ENCODE measurements at regions not wholly inside any gene's neighbourhood (a gene's known extent, or its start where the extent isn't known, plus 50 kb on each side); places are given as distances from the start of the nearest gene placed in this dataset.

DNA sequence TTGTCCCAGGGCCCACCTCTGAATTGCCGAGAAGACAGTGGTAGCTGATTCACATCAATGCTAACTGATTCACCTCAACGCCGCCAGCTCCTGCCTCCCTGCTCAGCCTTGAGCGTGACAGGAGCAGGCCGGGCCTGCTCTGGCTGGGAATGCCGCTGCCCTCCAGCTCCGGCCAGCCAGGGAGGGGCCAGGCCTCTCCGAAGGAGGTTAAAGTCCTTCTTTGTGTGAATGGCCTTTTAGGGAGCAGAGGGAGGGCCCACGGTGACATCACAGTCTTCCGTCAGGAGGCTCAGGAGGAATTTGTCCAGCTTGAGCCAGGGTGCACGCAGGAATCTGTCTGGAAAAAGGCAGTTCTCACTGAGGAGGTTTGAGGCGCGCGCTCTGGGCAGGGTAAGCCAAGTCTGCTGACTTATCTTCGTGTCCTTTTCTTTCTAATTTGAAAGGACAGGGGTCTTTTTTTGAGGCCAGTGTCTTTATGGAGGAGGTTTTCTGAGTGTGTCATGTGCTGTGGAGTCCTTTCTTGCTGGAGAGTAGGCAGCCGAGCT lies 82.7 kb downstream of the C9orf152 start (continued):
- TF ChIP-seq PTBP1 (IDR thresholded peaks at IDR 0.05; ENCODE audit: low read depth, low read length, poor library complexity, severe bottlenecking) (no peak), HIVEP1 (CRISPR knock-in tag; IDR thresholded peaks at IDR 0.05) (peak; percentile 90; the same call in 1 of the 2 replicates), ARNT2 (CRISPR knock-in tag; IDR thresholded peaks at IDR 0.05; ENCODE audit: low read depth) (no peak), PCBP2 (optimal IDR thresholded peaks at IDR 0.05; ENCODE audit: low read depth, low read length, poor library complexity, severe bottlenecking) (no peak), TOE1 (CRISPR knock-in tag; IDR thresholded peaks at IDR 0.05) (no peak), TAF1 (CRISPR knock-in tag; IDR thresholded peaks at IDR 0.05) (peak; percentile 39; the same call in 1 of the 2 replicates), ZBTB7A (CRISPR knock-in tag; IDR thresholded peaks at IDR 0.05) (no peak), GATAD2A (CRISPR knock-in tag; IDR thresholded peaks at IDR 0.05) (peak; percentile 78), ZNF569 (CRISPR knock-in tag; IDR thresholded peaks at IDR 0.05; ENCODE audit: borderline replicate concordance) (no peak), HCFC1 (IDR thresholded peaks at IDR 0.05; ENCODE audit: low read depth, low read length) (no peak), KMT2B (CRISPR knock-in tag; IDR thresholded peaks at IDR 0.05) (peak; percentile 49; the same call in 1 of the 2 replicates), SNRNP70 (IDR thresholded peaks at IDR 0.05; ENCODE audit: low read depth, low read length) (no peak), RNF2 (conservative IDR thresholded peaks at IDR 0.05; ENCODE audit: low read depth) (no peak), ZNF790 (CRISPR knock-in tag; IDR thresholded peaks at IDR 0.05; ENCODE audit: borderline replicate concordance) (no peak), U2AF2 (IDR thresholded peaks at IDR 0.05; ENCODE audit: low read depth, low read length) (no peak), GLI4 (CRISPR knock-in tag; IDR thresholded peaks at IDR 0.05; ENCODE audit: borderline replicate concordance) (no peak), TBX2 (CRISPR knock-in tag; IDR thresholded peaks at IDR 0.05; ENCODE audit: borderline replicate concordance) (no peak), ZNF367 (CRISPR knock-in tag; IDR thresholded peaks at IDR 0.05; ENCODE audit: borderline replicate concordance) (no peak), ZNF629 (CRISPR knock-in tag; conservative IDR thresholded peaks at IDR 0.05) (peak; percentile 43; the same call in 1 of the 2 replicates), ZNF644 (CRISPR knock-in tag; IDR thresholded peaks at IDR 0.05; ENCODE audit: low read depth) (0 out of 2 replicates have a peak, but pooled peaks have one; percentile 32), ZNF460 (CRISPR knock-in tag; IDR thresholded peaks at IDR 0.05; ENCODE audit: borderline replicate concordance) (no peak), ZNF773 (CRISPR knock-in tag; IDR thresholded peaks at IDR 0.05; ENCODE audit: borderline replicate concordance) (no peak), MAX (IDR thresholded peaks at IDR 0.05) (peak; percentile 75), ATAD3A (CRISPR knock-in tag; IDR thresholded peaks at IDR 0.05) (no peak), ZNF354B (CRISPR knock-in tag; IDR thresholded peaks at IDR 0.05) (no peak), SMARCE1 (IDR thresholded peaks at IDR 0.05; ENCODE audit: borderline replicate concordance) (no peak), NFYC (CRISPR knock-in tag; IDR thresholded peaks at IDR 0.05) (no peak), EZH2 (conservative IDR thresholded peaks at IDR 0.05; ENCODE audit: low read depth, low read length) (no peak)
- TF ChIP-seq, protein P1, sequence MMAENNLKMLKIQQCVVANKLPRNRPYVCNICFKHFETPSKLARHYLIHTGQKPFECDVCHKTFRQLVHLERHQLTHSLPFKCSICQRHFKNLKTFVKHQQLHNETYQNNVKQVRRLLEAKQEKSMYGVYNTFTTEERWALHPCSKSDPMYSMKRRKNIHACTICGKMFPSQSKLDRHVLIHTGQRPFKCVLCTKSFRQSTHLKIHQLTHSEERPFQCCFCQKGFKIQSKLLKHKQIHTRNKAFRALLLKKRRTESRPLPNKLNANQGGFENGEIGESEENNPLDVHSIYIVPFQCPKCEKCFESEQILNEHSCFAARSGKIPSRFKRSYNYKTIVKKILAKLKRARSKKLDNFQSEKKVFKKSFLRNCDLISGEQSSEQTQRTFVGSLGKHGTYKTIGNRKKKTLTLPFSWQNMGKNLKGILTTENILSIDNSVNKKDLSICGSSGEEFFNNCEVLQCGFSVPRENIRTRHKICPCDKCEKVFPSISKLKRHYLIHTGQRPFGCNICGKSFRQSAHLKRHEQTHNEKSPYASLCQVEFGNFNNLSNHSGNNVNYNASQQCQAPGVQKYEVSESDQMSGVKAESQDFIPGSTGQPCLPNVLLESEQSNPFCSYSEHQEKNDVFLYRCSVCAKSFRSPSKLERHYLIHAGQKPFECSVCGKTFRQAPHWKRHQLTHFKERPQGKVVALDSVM (CRISPR knock-in tag; IDR thresholded peaks at IDR 0.05): peak; percentile 45
- TF ChIP-seq, protein P2, sequence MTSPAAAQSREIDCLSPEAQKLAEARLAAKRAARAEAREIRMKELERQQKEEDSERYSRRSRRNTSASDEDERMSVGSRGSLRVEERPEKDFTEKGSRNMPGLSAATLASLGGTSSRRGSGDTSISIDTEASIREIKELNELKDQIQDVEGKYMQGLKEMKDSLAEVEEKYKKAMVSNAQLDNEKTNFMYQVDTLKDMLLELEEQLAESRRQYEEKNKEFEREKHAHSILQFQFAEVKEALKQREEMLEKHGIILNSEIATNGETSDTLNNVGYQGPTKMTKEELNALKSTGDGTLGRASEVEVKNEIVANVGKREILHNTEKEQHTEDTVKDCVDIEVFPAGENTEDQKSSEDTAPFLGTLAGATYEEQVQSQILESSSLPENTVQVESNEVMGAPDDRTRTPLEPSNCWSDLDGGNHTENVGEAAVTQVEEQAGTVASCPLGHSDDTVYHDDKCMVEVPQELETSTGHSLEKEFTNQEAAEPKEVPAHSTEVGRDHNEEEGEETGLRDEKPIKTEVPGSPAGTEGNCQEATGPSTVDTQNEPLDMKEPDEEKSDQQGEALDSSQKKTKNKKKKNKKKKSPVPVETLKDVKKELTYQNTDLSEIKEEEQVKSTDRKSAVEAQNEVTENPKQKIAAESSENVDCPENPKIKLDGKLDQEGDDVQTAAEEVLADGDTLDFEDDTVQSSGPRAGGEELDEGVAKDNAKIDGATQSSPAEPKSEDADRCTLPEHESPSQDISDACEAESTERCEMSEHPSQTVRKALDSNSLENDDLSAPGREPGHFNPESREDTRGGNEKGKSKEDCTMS (CRISPR knock-in tag; conservative IDR thresholded peaks at IDR 0.05): no peak
